PFSK-1 (cell line): ENCODE measurements at regions not wholly inside any gene's neighbourhood (a gene's known extent, or its start where the extent isn't known, plus 50 kb on each side); places are given as distances from the start of the nearest gene placed in this dataset.

Experiments used
- FOXP2 ChIP-seq: optimal IDR thresholded peaks from 2 replicates; pipeline ENCODE3; 2011; ENCODE audit warnings: borderline replicate concordance, control low read depth, inconsistent platforms; ENCODE audit not compliant: insufficient read depth; ENCODE audit errors: extremely low read length, extremely low read depth
- POLR2AphosphoS5 ChIP-seq: IDR thresholded peaks from 2 replicates; pipeline ENCODE4 v1.6.1; 2012; ENCODE audit warnings: low read depth, mild to moderate bottlenecking, control low read depth, low read length, moderate library complexity
- SIN3A ChIP-seq: IDR thresholded peaks from 2 replicates; pipeline ENCODE4 v1.6.1; 2012; ENCODE audit warnings: mild to moderate bottlenecking, low read length, moderate library complexity, borderline replicate concordance; ENCODE audit not compliant: insufficient read depth
- TAF1 ChIP-seq: IDR thresholded peaks from 2 replicates; pipeline ENCODE4 v1.6.1; 2012; ENCODE audit warnings: low read length, control low read depth, borderline replicate concordance; ENCODE audit not compliant: insufficient read depth
- TF ChIP-seq, protein P1 (sequence below), 2 experiments: IDR thresholded peaks; 2 replicates each; pipeline versions ENCODE4 v1.6.1 to v1.8.0; 2011 to 2012; ENCODE audit warnings: low read depth in 2 of 2, low read length in 2 of 2, control low read depth in 1 of 2, inconsistent platforms in 1 of 2, mild to moderate bottlenecking in 1 of 2, moderate library complexity in 1 of 2; ENCODE audit not compliant: insufficient read depth in 1 of 2

DNA sequence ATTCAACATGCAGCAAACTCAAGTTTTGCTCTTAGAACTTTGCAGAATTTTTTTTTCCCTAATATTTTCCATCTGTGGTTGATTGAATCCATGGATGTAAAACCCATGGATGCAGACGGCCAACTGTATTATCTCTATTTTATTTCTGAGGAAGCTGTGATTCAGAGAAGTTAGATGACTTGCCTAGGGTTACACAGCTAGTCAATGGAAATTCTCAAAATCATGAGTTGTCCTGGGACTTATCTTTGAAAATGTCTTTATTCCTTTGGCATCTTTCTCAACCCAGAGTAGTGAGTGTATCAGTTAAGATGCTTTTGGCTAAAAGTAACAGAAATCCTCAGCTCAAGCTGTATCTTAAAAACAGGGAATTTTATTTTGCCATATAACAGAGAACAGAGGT, 107.9 kb upstream of the GALNT15 start:
- TF ChIP-seq, protein P1, sequence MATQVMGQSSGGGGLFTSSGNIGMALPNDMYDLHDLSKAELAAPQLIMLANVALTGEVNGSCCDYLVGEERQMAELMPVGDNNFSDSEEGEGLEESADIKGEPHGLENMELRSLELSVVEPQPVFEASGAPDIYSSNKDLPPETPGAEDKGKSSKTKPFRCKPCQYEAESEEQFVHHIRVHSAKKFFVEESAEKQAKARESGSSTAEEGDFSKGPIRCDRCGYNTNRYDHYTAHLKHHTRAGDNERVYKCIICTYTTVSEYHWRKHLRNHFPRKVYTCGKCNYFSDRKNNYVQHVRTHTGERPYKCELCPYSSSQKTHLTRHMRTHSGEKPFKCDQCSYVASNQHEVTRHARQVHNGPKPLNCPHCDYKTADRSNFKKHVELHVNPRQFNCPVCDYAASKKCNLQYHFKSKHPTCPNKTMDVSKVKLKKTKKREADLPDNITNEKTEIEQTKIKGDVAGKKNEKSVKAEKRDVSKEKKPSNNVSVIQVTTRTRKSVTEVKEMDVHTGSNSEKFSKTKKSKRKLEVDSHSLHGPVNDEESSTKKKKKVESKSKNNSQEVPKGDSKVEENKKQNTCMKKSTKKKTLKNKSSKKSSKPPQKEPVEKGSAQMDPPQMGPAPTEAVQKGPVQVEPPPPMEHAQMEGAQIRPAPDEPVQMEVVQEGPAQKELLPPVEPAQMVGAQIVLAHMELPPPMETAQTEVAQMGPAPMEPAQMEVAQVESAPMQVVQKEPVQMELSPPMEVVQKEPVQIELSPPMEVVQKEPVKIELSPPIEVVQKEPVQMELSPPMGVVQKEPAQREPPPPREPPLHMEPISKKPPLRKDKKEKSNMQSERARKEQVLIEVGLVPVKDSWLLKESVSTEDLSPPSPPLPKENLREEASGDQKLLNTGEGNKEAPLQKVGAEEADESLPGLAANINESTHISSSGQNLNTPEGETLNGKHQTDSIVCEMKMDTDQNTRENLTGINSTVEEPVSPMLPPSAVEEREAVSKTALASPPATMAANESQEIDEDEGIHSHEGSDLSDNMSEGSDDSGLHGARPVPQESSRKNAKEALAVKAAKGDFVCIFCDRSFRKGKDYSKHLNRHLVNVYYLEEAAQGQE (IDR thresholded peaks at IDR 0.05; ENCODE audit: insufficient read depth in 1 of 2, low read depth in 2 of 2, low read length in 2 of 2), result no peak
- TF ChIP-seq POLR2AphosphoS5, result no peak
- TF ChIP-seq SIN3A, result no peak
- no peak for TF ChIP-seq TAF1
- TF ChIP-seq FOXP2, result no peak
